GM12872 (cell line): ENCODE measurements at regions not wholly inside any gene's neighbourhood (a gene's known extent, or its start where the extent isn't known, plus 50 kb on each side); places are given as distances from the start of the nearest gene placed in this dataset.

Source experiments
- TF ChIP-seq, protein P1 (sequence below): IDR thresholded peaks from 3 replicates; pipeline ENCODE4 v1.5.1; 2011; ENCODE audit warnings: low read depth, mild to moderate bottlenecking, low read length, moderate library complexity; ENCODE audit not compliant: insufficient read depth

DNA sequence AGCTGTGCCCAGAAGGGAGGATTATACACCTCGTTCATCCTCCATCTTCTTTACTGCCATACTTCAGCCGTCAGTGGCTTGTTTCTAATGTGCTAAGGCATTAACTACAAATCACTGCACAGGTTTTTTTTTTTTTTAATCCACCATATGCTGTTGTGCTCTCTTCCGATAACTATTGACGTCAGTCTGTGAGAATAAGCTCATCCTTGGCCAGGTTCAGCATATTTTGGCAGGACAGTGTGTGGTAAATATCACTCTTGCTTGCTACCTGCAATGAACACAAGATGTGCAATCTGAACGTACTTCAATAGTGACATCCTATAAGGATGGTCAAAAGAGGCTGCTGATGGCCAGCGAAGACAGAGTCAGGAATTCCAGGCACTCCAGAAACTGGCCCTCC is 2030.7 kb upstream of the PCDH20 start:
- TF ChIP-seq, protein P1, sequence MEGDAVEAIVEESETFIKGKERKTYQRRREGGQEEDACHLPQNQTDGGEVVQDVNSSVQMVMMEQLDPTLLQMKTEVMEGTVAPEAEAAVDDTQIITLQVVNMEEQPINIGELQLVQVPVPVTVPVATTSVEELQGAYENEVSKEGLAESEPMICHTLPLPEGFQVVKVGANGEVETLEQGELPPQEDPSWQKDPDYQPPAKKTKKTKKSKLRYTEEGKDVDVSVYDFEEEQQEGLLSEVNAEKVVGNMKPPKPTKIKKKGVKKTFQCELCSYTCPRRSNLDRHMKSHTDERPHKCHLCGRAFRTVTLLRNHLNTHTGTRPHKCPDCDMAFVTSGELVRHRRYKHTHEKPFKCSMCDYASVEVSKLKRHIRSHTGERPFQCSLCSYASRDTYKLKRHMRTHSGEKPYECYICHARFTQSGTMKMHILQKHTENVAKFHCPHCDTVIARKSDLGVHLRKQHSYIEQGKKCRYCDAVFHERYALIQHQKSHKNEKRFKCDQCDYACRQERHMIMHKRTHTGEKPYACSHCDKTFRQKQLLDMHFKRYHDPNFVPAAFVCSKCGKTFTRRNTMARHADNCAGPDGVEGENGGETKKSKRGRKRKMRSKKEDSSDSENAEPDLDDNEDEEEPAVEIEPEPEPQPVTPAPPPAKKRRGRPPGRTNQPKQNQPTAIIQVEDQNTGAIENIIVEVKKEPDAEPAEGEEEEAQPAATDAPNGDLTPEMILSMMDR = no peak

GRCh38 chr13:63438951-63439350 is 2023.3 kb upstream of the PCDH20 start:
- TF ChIP-seq, protein P1 = no peak

DNA sequence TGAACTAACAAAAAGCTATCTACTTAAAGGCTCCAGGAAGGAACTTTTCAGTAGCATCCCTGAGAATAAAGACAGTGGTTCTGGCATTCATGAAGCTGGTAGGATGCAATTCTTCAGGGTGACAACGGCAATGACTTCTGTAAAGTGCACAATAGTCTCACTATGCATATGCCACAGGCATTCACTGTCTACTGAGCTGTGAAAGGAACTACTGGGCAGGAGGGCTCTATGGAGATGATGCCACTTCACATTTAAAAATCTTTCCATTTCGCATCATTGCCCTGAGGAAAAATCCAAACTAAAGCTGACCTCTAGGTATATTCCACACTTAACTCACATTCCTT is 2020.6 kb upstream of the PCDH20 start:
- TF ChIP-seq, protein P1 = no peak

DNA sequence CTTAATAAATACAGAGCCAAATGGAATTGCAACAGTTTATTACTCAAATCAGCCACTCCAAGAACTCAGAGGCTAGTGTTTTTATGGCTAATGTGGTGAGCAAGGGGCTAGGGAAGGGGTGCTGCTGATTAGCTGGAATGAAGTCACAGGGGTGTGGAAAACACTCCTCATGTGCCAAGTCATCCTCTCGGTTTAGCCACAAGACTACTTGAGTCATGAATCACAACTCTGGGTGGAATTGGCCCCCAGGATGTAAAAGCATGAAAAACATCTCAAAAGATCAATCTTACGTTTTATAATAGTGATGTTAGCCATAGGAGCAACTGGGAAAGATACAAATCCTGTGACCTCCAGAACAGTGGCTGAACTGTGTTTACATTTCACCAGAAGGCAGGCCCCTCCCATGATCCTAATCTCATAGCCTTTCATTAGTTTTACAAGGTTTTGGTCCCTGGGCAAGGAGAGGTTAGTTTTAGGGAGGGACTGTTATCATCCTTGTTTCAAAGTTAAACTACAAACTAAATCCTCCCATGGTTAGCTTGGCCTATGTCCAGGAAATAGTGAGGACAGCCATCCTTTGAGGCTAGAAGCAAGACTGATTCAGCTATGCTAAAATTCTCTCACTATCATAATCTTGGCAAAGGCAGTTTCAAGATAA is 2020.1 kb upstream of the PCDH20 start:
- TF ChIP-seq, protein P1 = no peak

DNA sequence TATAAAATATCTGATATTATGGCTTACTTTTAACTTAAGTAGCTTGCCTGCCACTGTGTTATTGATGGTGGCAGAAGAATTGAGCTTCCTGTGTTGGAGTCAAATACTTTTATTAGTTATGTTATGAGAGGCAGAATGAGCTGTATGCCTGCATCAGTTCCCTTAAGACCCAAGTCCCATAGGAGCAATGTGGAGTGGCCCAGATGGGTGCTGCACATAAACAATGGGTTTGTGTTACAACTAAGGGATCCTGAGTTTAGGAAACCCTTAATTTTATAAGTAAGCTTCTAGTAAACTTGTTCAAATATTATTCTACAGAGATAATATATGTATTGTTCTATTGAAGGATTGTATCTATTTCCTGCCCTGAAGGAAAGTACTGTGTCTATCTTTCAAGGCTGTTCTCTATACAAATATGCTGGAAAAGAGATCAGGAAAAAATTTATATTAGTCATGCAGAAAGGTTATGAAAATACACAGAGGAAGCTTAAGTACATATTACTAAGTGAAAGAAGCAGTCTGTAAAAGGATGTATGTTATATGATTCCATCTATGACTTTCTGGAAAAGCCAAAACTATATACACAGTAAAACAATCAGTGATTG is 2018.0 kb upstream of the PCDH20 start:
- TF ChIP-seq, protein P1 = no peak

DNA sequence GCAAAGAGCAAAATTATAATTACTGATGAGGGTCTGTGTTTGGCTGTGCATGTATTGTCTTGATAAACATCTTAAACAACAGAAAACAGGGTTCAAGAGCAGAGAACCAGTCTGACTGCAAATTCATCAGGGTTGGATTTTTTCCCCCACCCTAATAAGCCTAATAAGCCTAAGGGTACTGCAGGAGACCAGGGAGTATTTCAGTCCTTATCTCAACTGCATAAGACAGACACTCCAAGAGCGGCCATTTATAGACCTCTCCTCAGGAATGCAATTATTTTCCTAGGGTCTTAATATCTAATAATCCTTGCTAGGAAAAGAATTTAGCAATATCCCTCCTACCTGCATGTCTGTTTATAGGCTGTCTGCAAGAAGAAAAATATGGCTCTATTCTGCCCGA is 2011.5 kb upstream of the PCDH20 start:
- TF ChIP-seq, protein P1 = no peak

- TF ChIP-seq, protein P1 = no peak
Observed at GRCh38 chr13:63425131-63425530, 2009.5 kb upstream of the PCDH20 start.

DNA sequence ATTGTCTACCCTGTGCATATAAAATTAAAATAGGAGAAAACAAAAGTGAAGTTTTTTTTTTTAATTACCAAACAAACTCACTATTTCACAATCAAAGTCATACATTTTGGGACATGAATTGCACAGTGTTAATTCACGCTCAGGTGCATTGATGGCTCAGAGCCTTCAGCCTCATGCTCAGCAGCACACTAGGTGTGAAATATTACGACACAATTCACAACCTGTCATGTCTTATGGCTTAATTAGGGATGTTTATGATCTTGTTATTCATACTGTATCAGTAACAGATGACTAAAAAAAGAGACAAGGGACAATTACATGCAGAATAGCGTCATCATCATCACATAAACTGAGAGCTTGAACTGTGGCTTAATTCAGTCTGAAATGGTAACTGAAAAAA is 2005.5 kb upstream of the PCDH20 start:
- TF ChIP-seq, protein P1 = no peak
